ENCODE measurements at regions not wholly inside any gene's neighbourhood (a gene's known extent, or its start where the extent isn't known, plus 50 kb on each side); places are given as distances from the start of the nearest gene placed in this dataset.

DNA sequence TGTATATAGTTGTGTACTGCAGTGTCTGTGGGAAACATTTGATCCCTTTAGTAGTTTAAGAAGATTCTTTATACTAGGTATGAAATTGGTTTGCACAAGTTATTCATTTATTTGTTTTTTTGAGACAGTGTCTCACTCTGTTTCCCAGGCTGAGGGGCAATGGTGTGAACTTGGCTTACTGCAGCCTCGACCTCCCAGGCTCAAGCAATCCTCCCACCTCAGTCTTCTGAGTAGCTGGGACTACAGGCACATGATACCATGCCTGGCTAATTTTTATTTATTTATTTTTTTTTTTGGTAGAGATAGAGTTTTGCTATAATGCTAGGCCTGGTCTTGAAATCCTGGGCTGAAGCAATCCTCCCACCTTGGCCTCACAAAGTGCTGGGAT is 209.4 kb downstream of the RASSF9 start:
- TF ChIP-seq TCF7L2 (IDR thresholded peaks at IDR 0.05; ENCODE audit: borderline replicate concordance, low read depth, low read length): no peak
- TF ChIP-seq BCL11A (tag by site-specific recombination; IDR thresholded peaks at IDR 0.05; ENCODE audit: low read depth): no peak
- TF ChIP-seq ZNF416 (tag by site-specific recombination; IDR thresholded peaks at IDR 0.05): no peak
- no peak for TF ChIP-seq ZNF112 (tag by site-specific recombination; IDR thresholded peaks at IDR 0.05)
- TF ChIP-seq SP2 (tag by site-specific recombination; IDR thresholded peaks at IDR 0.05): no peak
- TF ChIP-seq, protein P1, sequence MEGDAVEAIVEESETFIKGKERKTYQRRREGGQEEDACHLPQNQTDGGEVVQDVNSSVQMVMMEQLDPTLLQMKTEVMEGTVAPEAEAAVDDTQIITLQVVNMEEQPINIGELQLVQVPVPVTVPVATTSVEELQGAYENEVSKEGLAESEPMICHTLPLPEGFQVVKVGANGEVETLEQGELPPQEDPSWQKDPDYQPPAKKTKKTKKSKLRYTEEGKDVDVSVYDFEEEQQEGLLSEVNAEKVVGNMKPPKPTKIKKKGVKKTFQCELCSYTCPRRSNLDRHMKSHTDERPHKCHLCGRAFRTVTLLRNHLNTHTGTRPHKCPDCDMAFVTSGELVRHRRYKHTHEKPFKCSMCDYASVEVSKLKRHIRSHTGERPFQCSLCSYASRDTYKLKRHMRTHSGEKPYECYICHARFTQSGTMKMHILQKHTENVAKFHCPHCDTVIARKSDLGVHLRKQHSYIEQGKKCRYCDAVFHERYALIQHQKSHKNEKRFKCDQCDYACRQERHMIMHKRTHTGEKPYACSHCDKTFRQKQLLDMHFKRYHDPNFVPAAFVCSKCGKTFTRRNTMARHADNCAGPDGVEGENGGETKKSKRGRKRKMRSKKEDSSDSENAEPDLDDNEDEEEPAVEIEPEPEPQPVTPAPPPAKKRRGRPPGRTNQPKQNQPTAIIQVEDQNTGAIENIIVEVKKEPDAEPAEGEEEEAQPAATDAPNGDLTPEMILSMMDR (tag by site-specific recombination; IDR thresholded peaks at IDR 0.05): no peak
- TF ChIP-seq ZBTB8A (tag by site-specific recombination; IDR thresholded peaks at IDR 0.05): no peak
- no peak for TF ChIP-seq ZNF521 (tag by site-specific recombination; IDR thresholded peaks at IDR 0.05)
- TF ChIP-seq ZFHX2 (tag by site-specific recombination; conservative IDR thresholded peaks at IDR 0.05): no peak

All from HEK293 (cell line).